ENCODE measurements at regions not wholly inside any gene's neighbourhood (a gene's known extent, or its start where the extent isn't known, plus 50 kb on each side); places are given as distances from the start of the nearest gene placed in this dataset.

DNA sequence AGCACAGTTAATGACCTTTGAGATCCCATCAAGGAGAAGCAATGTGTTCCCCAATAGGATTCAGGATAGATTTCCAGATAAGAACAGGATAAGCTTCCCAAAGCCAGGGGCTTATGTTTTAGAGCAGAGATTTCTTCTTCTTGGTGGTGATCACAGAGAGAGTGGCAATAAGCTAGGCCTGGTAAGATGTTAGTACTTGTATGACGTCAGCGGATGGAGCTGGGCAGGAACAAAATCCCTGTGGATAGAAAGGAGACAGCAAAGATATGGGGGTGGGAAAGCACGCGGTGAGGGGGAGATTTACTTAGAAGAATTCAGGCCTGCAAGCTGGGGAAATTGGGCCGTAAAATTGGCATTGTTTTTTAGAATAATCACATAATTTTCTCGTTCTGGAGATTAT lies 323.0 kb downstream of the MTX2 start:
- no peak for TF ChIP-seq POLR2A (IDR thresholded peaks at IDR 0.05)

DNA sequence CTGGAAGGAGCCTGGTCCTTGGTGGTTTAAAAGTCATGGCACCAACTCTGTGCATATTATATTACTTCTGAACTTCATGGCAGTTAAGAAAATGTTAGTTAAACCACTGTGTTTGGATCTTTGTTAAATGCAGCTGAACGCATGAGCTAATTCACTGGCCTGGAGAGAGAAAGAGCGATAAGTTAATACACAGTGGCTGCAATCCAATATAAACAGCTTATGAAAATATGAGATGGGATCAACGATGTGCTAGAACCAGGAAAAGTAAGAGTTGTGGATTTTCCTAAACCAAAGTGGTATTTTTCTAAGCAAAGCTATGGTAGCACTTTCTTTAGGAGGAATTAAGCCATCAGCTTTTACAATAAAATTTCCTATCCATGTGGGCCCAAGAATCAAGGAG lies 326.7 kb downstream of the MTX2 start:
- Histone ChIP-seq H3K9me3 (no peaks in the 10 kb centered on the region), H3K4me3 (no peak overlapping the region), H3K27me3 (no peaks in the 10 kb centered on the region), H3K27ac (no peak overlapping the region), H3K36me3 (no peaks in the 10 kb centered on the region), H3K4me1 (no peaks in the 10 kb centered on the region)
- TF ChIP-seq, protein P1, sequence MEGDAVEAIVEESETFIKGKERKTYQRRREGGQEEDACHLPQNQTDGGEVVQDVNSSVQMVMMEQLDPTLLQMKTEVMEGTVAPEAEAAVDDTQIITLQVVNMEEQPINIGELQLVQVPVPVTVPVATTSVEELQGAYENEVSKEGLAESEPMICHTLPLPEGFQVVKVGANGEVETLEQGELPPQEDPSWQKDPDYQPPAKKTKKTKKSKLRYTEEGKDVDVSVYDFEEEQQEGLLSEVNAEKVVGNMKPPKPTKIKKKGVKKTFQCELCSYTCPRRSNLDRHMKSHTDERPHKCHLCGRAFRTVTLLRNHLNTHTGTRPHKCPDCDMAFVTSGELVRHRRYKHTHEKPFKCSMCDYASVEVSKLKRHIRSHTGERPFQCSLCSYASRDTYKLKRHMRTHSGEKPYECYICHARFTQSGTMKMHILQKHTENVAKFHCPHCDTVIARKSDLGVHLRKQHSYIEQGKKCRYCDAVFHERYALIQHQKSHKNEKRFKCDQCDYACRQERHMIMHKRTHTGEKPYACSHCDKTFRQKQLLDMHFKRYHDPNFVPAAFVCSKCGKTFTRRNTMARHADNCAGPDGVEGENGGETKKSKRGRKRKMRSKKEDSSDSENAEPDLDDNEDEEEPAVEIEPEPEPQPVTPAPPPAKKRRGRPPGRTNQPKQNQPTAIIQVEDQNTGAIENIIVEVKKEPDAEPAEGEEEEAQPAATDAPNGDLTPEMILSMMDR (IDR thresholded peaks at IDR 0.05) = no peak
- no peak for TF ChIP-seq POLR2A (IDR thresholded peaks at IDR 0.05)
- DNase-seq = no peak

More for the DNA sequence above, 323.0 kb downstream of the MTX2 start:
- Histone ChIP-seq H3K27me3 (no peaks in the 10 kb centered on the region), H3K9me3 (no peaks in the 10 kb centered on the region), H3K4me3 (no peak overlapping the region), H3K36me3 (no peaks in the 10 kb centered on the region), H3K27ac (no peak overlapping the region), H3K4me1 (no peaks in the 10 kb centered on the region)
- DNase-seq = no peak

DNA sequence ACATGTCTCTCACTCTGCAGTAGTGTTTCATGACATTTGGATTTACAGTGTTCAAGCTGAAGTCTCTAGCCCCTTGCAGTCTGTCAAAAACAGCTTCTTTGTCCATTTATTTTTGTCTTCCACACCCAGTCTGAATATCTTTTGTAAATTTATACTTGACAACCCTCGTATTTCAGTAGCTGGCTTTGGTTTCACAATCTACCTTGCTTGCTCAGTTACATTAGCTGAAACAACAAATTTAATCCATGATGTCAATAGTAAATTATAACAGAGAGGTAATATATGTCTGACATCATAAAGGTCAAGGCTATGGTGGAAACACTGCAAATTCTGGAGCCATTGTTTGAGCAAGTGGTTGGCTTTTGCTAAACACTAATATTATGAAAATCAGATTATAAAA lies 328.7 kb downstream of the MTX2 start:
- H3K36me3 ChIP-seq = no peaks in the 10 kb centered on the region
- H3K4me3 ChIP-seq = no peak overlapping the region
- no peaks in the 10 kb centered on the region for H3K27me3 ChIP-seq
- DNase-seq = no peak
- no peaks in the 10 kb centered on the region for H3K9me3 ChIP-seq
- no peak overlapping the region for H3K27ac ChIP-seq
- TF ChIP-seq, protein P1 (IDR thresholded peaks at IDR 0.05) = no peak
- no peak for TF ChIP-seq POLR2A (IDR thresholded peaks at IDR 0.05)
- H3K4me1 ChIP-seq = no peaks in the 10 kb centered on the region

DNA sequence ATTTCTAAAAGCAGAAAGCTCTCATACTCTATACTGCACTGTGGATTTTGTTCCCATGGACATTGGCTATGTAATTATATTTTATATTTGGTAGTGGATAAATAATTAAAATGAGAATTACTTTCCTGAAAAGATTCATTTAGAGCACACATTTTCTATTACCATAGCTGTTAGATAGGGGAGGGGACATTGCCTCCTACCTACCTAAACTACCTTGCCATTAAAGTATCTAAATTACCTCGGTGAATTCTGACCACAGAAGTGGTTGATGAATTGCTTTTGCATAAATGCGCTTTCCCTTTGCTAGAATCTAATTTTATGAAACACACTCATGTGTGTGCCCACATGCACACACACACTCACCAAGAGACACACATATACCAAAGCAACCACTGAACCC lies 329.1 kb downstream of the MTX2 start:
- TF ChIP-seq, protein P1 (IDR thresholded peaks at IDR 0.05) = no peak
- TF ChIP-seq POLR2A (IDR thresholded peaks at IDR 0.05) = no peak
- Histone ChIP-seq H3K27ac (no peak overlapping the region), H3K27me3 (no peaks in the 10 kb centered on the region), H3K36me3 (no peaks in the 10 kb centered on the region), H3K4me1 (no peaks in the 10 kb centered on the region), H3K4me3 (no peak overlapping the region), H3K9me3 (no peaks in the 10 kb centered on the region)
- no peak for DNase-seq

DNA sequence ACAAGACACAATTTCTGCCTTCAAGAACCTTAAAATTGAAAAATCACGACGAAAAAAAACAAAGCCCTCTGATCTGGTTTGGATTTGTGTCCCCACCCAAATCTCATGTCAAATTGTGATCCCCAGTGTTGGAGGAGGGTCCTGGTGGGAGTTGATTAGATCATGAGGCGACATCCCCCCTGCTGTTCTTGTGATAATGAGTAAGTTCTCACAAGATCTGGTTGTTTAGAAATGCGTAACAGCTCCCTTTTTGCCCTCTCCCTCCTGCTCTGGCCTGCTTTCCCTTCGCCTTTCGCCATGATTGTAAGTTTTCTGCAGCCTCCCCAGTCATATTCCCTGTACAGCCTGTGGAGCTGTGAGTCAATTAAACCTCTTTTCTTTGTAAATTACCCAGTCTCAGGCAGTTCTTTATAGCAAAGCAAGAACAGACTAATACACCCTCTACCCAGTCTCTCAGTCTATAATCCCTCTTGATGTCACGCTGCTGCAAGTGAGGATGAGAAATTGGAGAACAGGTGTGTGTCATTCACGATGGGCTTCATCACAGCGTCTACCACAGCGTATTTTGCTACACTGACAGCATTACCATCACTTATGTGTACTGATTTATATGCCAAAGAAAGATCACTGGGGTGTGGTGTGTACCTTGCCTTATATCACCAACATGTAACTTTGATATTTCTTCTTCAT lies 330.7 kb downstream of the MTX2 start:
- no peak overlapping the region for H3K27ac ChIP-seq
- no peak for DNase-seq
- H3K27me3 ChIP-seq = no peaks in the 10 kb centered on the region
- TF ChIP-seq, protein P1 (IDR thresholded peaks at IDR 0.05) = no peak
- TF ChIP-seq POLR2A (IDR thresholded peaks at IDR 0.05) = no peak
- no peaks in the 10 kb centered on the region for H3K36me3 ChIP-seq
- H3K4me3 ChIP-seq = no peak overlapping the region
- no peaks in the 10 kb centered on the region for H3K4me1 ChIP-seq
- H3K9me3 ChIP-seq = no peaks in the 10 kb centered on the region

DNA sequence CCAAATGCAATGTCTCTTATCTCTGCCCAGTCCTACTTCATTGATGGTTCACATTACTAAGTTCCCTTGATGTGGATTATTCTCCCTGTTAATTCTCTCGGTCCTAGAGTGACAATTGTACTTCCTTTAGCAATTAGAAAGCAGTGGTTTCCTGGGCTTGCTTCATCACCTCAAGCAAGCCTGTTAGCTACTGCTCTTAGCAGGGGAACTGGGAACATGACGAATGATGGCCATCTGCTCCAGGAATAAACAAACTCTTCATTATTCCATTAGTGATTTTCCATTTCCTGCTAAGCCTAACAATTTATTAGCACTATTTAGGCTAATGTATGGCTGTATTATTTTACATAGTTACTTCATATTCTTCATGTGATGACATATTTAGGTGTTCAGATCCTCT lies 331.8 kb downstream of the MTX2 start:
- Histone ChIP-seq H3K9me3 (no peaks in the 10 kb centered on the region), H3K27me3 (no peaks in the 10 kb centered on the region), H3K4me3 (no peak overlapping the region), H3K27ac (no peak overlapping the region), H3K4me1 (no peaks in the 10 kb centered on the region), H3K36me3 (no peaks in the 10 kb centered on the region)
- no peak for TF ChIP-seq POLR2A (IDR thresholded peaks at IDR 0.05)
- TF ChIP-seq, protein P1 (IDR thresholded peaks at IDR 0.05) = no peak
- DNase-seq = no peak

All from Peyer's patch (tissue), 4 donors.